Mesothelial cell of epicardium (in vitro differentiated cells): ENCODE measurements at regions not wholly inside any gene's neighbourhood (a gene's known extent, or its start where the extent isn't known, plus 50 kb on each side); places are given as distances from the start of the nearest gene placed in this dataset.
"Not testable (repeated sequence)": the region's sequence is repeated elsewhere in the genome, so short reads cannot be mapped to it uniquely, and the experiment has no call there.

ENCODE experiments used
- DNase-seq, 2 experiments: peaks; one replicate each; pipeline ENCODE4 v3.0.0; 2021; ENCODE audit warnings: low spot score in 2 of 2; ENCODE audit not compliant: unreplicated experiment in 2 of 2
- H3K27ac Mint-ChIP-seq: 2 replicates; pipeline ENCODE4 v1.8.0; 2021; ENCODE audit warnings: mixed read lengths
- H3K27me3 Mint-ChIP-seq: 2 replicates; pipeline ENCODE4 v1.8.0; 2021; ENCODE audit warnings: low read depth, mixed read lengths
- H3K36me3 Mint-ChIP-seq: 2 replicates; pipeline ENCODE4 v1.8.0; 2021; ENCODE audit warnings: mixed read lengths
- H3K4me1 Mint-ChIP-seq: 2 replicates; pipeline ENCODE4 v1.8.0; 2021; ENCODE audit warnings: mixed read lengths
- H3K4me3 Mint-ChIP-seq: 2 replicates; pipeline ENCODE4 v1.8.0; 2021; ENCODE audit warnings: mild to moderate bottlenecking, moderate library complexity, mixed read lengths
- H3K9me3 Mint-ChIP-seq: 2 replicates; pipeline ENCODE4 v1.8.0; 2021; ENCODE audit warnings: mixed read lengths
- CTCF ChIP-seq: fragments of 200-600 bp; sonication (generic); IDR thresholded peaks from one replicate; pipeline ENCODE4 v1.5.0; 2021; ENCODE audit warnings: antibody characterized with exemption; ENCODE audit not compliant: unreplicated experiment

- H3K4me3 Mint-ChIP-seq: no peak overlapping the region
- H3K36me3 Mint-ChIP-seq: no peaks in the 10 kb centered on the region
- TF ChIP-seq CTCF: no peak
- H3K4me1 Mint-ChIP-seq: peaks cover 4% of the 10 kb centered on the region
- peaks cover 7% of the 10 kb centered on the region for H3K27me3 Mint-ChIP-seq
- no peaks in the 10 kb centered on the region for H3K9me3 Mint-ChIP-seq
- no peak for DNase-seq
- H3K27ac Mint-ChIP-seq: no peak overlapping the region
Measured at GRCh38 chr2:14901737-14902136, 269.2 kb downstream of the LRATD1 start.

- H3K27me3 Mint-ChIP-seq: peaks cover 9% of the 10 kb centered on the region
- no peaks in the 10 kb centered on the region for H3K9me3 Mint-ChIP-seq
- H3K4me1 Mint-ChIP-seq: peaks cover 4% of the 10 kb centered on the region
- no peak overlapping the region for H3K4me3 Mint-ChIP-seq
- no peak for DNase-seq
- H3K36me3 Mint-ChIP-seq: no peaks in the 10 kb centered on the region
- TF ChIP-seq CTCF: no peak
- H3K27ac Mint-ChIP-seq: no peak overlapping the region
Measured at GRCh38 chr2:14902953-14903352, 270.4 kb downstream of the LRATD1 start.

- Mint-ChIP-seq H3K27me3 (peaks cover 9% of the 10 kb centered on the region), H3K27ac (no peak overlapping the region), H3K36me3 (no peaks in the 10 kb centered on the region), H3K4me3 (no peak overlapping the region), H3K4me1 (peaks cover 4% of the 10 kb centered on the region), H3K9me3 (no peaks in the 10 kb centered on the region)
- peak; percentile 74 for TF ChIP-seq CTCF
- peak in 1 of 2 experiments; percentile 43 for DNase-seq
Measured at GRCh38 chr2:14903709-14904374, 271.3 kb downstream of the LRATD1 start.

- H3K4me1 Mint-ChIP-seq, H3K36me3 Mint-ChIP-seq, H3K27ac Mint-ChIP-seq, DNase-seq, H3K9me3 Mint-ChIP-seq, H3K4me3 Mint-ChIP-seq, H3K27me3 Mint-ChIP-seq: not testable (repeated sequence)
Measured at GRCh38 chr2:14904378-14904777, 271.9 kb downstream of the LRATD1 start.

GRCh38 chr2:14905571-14905970, 273.1 kb downstream of the LRATD1 start:
- peaks cover 17% of the 10 kb centered on the region for H3K4me1 Mint-ChIP-seq

More at GRCh38 chr2:14905571-14905970, 273.1 kb downstream of the LRATD1 start:
- H3K27me3 Mint-ChIP-seq: peaks cover 8% of the 10 kb centered on the region
- H3K36me3 Mint-ChIP-seq: no peaks in the 10 kb centered on the region
- DNase-seq: no peak
- no peak overlapping the region for H3K27ac Mint-ChIP-seq
- TF ChIP-seq CTCF: no peak
- no peak overlapping the region for H3K4me3 Mint-ChIP-seq
- no peaks in the 10 kb centered on the region for H3K9me3 Mint-ChIP-seq
